NCI-H1105 (cell line): ENCODE measurements at regions not wholly inside any gene's neighbourhood (a gene's known extent, or its start where the extent isn't known, plus 50 kb on each side); places are given as distances from the start of the nearest gene placed in this dataset.

Source experiments
- DNase-seq: peaks from one replicate; lab custom pipeline; 2025; lab: John Stamatoyannopoulos, UW

DNA sequence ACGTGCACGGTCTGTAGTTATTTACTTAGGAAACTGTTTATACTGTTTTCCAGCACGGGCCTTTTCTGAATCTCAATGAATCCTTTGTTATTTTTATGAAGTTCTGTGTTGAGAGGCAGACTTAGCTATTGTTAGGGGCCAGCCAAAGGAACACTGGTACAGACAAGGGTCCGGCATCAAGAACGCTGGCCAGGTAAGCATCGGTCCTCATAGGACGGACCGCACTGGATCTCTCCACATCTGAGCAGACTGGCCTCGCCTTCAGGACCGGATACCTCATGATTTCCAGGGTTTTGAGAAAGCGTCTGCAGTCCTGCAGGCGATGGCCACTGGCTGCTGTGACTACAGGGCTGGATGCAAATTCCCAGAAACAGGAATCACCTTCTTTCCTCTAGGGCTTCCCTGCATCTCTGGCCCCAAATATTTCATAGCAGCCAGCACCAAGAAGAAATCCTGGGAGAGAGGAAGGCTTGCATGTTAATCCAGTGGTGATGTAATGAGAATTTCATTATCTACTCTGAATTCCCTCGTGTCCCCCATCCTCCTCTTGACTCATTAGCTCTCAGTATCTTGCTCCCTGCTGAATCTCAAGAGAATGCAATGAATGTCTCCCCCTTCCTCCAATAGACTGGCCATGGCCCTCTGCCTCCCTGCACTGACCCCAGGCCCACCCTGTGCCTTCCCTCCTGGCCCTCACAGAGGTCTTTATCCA lies 325.4 kb upstream of the NPVF start:
- DNase-seq, result no peak

GRCh38 chr7:25557379-25557917 lies 329.2 kb upstream of the NPVF start:
- no peak for DNase-seq

DNA sequence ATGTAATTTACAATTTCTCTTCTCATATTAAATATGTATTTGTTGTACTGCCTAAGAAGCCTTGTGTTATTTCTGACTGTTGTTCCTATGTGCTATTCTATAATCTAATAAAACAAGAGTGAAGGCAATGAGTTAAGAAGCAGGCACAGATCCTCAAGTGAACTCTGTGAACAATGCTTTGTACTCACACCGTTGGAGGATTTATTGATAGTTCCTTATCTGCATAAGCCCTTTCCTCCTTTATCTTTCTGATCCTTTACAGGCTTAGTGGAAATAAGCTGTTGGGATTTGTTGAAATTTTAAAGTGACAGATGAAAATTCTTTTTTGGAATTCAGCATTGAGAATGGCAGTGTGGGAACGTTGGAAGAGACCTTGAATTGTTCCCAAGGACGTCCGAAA lies 329.6 kb upstream of the NPVF start:
- no peak for DNase-seq

- DNase-seq, result no peak
Measured at GRCh38 chr7:25558605-25559004, 330.3 kb upstream of the NPVF start.

DNA sequence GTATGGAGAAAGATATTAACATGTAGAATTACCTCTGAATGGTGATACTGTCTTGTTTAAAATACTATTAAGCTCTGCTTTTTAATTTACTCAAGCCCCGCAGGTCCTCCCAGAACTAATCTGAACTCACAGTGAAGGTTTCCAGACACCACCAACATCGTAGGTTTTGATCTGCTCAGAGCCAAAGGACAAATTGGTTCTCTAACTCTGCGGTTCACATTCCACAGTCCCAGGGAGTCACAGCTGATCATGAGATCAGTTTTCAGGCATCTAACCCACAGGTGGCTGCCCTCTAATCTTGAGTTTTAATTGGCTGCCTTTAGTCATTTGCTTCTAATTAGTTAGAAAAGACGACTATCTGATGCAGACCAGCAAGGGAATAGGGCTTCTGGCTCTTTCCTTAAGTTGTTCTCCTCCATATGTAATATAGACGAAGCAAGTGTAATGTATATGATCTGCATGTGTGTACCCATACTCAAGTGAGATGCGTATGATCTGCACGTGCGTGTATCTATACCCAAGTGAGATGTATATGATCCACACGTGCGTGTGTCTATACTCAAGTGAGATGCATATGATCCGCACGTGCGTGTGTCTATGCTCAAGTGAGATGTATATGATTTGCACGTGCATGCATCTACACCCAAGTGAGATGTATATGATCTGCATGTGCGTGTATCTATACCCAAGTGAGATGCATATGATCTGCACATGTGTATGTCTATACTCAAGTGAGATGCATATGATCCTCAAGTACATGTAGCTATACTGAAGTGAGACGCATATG lies 331.5 kb upstream of the NPVF start:
- no peak for DNase-seq

DNA sequence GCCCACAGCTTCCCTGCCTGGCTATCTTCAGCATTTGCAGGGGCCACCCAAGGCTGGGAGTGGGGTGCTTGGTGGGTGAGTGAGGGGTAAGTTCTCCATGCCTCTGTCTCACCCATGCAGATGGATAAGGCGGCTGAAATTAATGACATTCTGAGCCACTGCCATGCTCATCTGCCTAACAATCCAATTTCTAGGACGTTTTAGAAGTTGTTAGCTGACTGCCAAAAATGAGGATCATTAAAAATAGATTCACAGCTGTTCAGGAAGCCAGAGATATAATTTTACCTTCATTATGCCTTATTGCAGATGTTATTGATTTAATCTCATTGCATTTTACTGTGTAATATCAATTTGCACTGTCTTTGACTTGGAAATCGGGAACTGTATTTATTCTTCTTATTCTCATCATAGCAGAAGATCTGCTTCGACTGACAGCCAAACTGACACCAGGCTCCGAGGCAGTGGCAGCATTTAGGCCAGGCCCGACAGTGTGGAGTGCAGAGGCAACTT lies 334.4 kb upstream of the NPVF start:
- DNase-seq, result no peak

DNA sequence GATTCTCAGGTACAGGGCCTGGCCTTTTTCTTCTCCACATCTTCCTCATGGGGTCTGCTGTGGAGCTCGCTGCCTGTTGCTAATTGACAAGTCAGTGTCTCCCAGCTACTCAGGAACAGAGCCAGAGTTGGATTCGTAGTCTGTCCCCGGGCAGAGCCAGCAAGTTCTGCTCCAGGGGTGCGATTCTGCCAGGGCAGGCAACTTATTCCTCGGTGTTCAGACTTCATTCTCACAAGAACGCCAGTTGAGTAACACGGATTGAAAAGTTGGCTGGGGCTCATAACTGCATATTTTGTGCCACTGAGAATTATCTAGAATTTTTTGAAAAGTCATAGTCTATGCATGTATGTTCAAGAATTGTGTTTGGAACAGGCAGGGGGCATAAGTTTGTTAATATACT lies 336.7 kb upstream of the NPVF start:
- no peak for DNase-seq

DNA sequence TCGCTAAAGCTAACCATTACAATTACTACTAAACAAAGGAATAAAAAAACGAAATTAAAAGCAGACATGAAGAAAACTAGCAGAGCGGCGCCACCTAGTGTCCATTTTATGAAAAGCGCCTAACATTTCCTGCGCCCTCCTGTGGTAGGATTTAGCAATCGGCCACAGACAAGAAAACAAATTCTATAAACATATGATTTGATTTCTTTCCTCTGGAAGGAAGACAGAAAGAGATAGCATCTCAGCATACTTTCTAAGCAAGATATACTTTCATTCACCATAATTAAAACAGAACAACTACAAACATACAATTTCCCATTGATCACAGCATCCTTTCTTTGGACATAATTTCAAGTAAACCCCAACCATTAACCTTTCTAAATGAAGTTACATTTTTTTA lies 337.7 kb upstream of the NPVF start:
- peak; percentile 61 for DNase-seq

GRCh38 chr7:25567430-25567829 lies 339.1 kb upstream of the NPVF start:
- DNase-seq, result no peak

DNA sequence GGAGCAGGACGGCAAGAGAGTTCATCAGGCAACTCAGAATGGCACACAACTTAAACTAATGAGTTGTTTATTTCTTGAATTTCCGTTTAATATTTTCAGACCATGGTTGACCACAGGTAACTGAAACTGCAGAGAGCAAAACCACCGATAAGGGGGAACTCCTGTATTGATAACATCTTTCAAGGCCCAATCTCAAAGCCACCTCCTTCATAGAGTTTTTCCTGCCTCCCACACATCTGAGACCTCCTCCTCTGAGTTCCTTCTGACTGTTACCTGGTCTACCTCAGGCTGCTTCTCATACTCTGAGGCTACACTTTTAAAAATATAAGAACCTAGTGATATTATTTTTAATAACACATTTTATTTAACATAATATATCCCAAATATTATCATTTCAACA lies 341.5 kb upstream of the NPVF start:
- no peak for DNase-seq

- DNase-seq, result no peak
Measured at GRCh38 chr7:25572423-25572822, 344.1 kb upstream of the NPVF start.

DNA sequence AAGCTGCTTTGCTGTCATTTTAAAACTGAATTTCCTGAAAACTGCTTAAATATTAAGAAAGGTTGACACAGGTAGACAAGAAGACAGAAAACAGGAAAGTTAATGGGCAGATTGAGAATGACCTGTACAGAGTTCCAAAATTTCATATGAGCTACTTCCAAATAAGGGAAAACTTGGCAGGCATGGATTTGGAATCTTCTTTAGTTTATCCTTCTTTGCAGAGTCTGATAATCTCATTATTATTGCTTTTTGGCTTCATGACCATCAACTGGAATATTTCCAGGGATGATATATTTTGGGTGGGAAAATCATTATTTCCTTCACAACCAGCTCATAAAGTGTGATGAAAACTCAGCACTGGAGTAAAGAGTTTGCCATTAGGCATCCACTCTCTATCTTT lies 346.5 kb upstream of the NPVF start:
- no peak for DNase-seq

GRCh38 chr7:25575634-25576033 lies 347.3 kb upstream of the NPVF start:
- DNase-seq, result no peak

- no peak for DNase-seq
Measured at GRCh38 chr7:25578991-25579777, 350.9 kb upstream of the NPVF start.

- DNase-seq, result no peak
Measured at GRCh38 chr7:25579778-25580075, 351.4 kb upstream of the NPVF start.

GRCh38 chr7:25580141-25580540 lies 351.9 kb upstream of the NPVF start:
- no peak for DNase-seq

DNA sequence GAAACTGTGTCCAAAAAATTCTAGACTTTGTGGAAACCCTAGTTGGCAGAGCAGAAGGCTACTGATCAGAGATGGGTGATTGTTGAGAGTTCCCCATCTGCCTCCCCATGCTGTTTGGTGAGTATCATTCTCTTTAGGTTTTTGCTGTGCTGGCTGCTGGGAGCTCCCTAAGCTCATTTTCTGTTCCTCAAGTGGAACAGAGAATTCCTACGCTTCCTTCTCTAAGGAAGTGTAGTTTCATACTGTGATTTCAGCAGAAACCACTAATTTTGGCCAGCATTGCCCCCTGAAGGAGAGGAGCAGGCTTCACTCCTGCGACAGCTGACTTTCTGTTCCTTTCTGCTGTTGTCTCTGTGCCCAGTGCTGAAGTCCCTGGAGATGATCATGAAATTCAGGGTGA lies 355.3 kb upstream of the NPVF start:
- no peak for DNase-seq

- no peak for DNase-seq
Measured at GRCh38 chr7:25584112-25584938, 356.0 kb upstream of the NPVF start.

- no peak for DNase-seq
Measured at GRCh38 chr7:25586513-25586912, 358.2 kb upstream of the NPVF start.

- no peak for DNase-seq
Measured at GRCh38 chr7:25594122-25594521, 365.8 kb upstream of the NPVF start.

- no peak for DNase-seq
Measured at GRCh38 chr7:25594728-25595127, 366.4 kb upstream of the NPVF start.

DNA sequence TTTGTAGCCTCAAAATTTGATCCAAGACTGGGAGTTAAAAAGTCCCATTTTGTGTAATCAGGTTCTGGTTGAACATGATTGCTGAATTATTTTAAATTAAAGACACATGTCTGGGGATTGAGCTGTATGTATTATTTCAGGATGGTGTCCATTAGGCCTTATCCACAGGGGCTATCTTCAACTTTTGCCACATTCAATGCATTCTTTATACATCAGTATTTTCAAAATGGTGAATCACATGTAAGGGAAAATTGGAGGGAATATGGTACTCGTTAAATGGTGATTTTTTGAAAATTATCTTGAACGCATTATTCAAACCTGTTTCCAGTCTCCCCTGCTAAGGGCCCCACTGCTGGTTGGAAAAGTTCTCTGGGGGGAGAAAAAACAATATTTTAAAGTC lies 367.7 kb upstream of the NPVF start:
- DNase-seq, result no peak
